HG02938 (cell line): ENCODE measurements at regions not wholly inside any gene's neighbourhood (a gene's known extent, or its start where the extent isn't known, plus 50 kb on each side); places are given as distances from the start of the nearest gene placed in this dataset.
"Not testable (repeated sequence)": the region's sequence is repeated elsewhere in the genome, so short reads cannot be mapped to it uniquely, and the experiment has no call there.

Experiments
- ATAC-seq: cut with Tn5 transposase; IDR thresholded peaks from one replicate; pipeline ENCODE4 v1.9.1; 2021; ENCODE audit warnings: mild to moderate bottlenecking, moderate library complexity; ENCODE audit not compliant: unreplicated experiment

DNA sequence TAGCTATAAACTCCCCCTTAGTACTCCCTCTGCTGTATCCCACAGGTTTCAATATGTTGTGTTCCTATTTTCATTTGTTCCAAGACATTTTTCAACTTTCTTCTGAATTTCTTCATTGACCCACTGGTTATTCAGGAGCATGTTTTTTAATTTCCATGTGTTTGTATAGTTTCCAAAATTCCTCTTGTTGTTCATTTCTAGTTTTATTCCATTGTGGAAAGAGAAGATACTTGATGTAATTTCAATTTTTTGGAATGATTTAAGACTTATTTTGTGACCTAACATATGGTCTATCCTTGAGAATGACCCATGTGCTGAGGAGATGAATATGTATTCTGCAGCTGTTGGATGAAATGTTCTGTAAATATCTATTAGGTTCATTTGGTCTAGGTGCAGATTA, 497.2 kb downstream of the BCKDHB start:
- no peak for ATAC-seq

DNA sequence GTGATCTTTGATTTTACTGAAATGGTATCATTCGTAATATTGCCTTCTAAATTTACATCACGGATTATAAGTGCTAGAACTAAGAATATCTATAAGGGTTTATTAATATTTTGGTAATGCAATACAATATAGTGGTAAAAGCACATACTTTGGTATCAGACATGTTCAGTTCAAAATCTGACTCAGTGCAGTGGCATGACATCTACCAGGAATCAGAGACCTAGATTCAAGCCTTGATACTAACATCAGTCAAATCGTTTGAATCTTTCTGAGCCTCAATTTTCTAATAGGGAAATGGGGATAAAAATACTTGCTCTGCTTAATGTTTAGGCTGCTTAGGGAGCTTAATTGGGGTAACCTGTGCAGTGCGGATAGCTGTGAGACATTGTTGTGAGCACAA, 488.0 kb downstream of the BCKDHB start:
- ATAC-seq = no peak

DNA sequence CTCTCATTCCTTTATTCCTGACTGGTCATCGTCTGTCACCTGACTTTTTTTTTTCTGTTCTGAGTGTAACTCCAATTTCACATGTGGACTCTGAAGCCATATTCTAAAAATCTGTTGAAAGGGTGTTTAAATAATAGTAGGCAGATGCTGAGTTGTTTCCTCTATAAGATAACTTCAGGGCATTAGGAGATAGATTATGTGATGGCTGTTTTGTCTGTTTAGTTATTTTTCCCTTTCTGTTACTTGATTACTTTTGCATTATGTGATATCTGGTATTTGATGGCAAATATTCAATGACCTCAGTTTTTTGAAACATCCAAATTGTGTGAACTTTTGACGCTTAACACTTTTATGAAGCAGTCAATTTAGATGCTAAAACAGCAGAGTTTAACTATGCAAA, 486.0 kb downstream of the BCKDHB start:
- no peak for ATAC-seq

DNA sequence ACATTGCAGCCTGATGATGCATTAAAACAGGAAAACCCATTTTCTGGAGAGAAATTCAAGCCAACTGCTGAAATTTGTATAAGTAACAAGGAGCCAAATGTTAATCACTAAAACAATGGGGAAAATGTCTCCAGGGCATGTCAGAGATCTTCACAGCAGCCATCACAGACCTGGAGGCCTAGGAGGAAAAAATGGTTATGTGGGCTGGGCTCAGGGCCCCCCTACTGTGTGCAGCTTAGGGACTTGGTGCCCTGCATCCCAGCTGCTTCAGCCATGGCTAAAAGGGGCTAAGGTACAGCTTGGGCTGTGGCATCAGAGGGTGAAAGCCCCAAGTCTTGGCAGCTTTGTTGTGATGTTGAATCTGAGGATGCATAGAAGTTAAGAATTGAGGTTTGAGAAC, 479.8 kb downstream of the BCKDHB start:
- ATAC-seq = no peak

DNA sequence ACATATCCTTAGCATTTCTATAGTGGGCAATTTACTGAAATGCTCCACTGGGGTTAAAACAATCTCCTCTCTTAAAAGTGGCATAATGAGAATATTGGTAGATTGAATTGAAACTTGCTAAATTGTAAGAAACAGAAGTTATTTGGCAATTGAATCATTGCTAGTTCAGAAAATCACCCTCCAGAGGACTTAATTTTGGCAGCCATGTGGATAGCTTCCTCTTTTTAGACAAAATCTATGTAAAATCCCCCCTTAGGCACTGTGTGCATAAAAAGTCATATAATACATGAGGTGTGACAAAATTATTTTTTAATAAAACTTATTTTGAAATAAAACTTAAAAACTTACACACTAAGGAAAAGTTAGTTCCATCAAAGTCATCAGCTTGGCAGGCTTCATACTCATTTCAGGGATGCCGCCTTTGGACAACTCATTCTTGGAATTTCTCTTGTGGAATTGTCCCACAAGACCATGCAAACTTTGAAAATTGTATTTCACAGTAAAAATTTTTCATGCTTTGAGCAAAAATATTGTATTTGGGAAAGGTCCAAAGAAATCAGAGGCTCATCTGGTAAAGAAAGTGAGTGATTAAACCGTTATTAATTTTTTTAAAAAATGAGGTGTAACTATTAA, 473.0 kb downstream of the BCKDHB start:
- no peak for ATAC-seq

DNA sequence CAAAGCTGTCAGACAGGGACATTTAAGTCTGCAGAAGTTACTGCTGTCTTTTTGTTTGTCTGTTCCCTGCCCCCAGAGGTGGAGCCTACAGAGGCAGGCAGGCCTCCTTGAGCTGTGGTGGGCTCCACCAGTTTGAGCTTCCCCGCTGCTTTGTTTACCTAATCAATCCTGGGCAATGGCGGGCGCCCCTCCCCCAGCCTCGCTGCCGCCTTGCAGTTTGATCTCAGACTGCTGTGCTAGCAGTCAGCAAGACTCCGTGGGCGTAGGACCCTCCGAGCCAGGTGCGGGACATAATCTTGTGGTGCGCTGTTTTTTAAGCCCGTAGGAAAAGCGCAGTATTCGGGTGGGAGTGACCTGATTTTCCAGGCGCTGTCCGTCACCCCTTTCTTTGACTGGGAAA, 466.8 kb downstream of the BCKDHB start:
- not testable (repeated sequence) for ATAC-seq

DNA sequence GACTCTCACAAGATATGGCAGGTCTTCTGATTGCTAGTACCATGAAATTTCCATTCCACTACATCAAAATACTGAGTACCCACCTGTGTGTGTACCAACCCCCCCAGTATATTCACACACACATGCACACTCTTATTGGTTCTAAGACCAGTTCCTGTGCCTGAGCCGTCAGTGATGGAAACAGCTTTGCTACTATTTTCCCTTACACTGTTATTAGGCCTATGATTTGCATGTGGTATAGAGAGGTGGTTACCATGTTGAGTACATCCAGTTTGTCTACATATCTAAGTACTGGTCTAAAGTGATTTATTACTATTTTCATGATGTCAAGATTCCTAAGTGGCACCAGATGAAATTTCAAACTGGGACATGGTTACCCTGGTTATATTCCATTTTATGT, 459.9 kb downstream of the BCKDHB start:
- peak; percentile 81 for ATAC-seq

DNA sequence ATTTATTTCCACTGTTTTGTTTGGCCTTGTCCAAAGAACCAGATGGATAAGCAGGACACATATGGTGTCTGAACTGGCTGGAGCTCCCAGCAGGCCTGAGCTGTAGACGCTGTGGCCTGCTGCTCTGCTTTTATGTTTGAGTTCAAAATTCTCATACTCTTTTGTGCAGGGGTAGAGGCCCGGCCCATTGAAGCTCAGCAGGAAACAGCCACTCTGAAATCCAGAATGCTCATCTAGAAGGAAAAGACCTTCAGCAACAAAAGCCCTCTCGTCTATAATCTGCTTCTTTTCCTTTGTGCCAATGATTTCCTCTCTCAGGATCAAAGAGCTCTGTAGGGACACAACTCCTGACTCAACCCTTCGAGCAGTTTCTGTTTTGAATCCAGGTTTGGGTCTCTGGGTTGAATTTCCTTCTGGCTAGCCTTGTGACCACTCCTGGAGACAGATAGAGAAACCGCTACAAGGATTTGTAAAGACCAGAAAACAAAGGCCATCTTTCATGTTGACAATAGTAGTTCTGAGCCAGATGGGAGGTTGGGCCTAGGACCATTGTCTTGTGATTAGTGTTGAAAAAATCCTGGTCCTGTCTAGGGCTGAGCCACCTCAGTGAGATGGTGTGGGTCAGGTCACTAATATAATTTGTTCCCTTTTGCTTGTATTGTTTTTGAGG, 446.7 kb downstream of the BCKDHB start:
- no peak for ATAC-seq

DNA sequence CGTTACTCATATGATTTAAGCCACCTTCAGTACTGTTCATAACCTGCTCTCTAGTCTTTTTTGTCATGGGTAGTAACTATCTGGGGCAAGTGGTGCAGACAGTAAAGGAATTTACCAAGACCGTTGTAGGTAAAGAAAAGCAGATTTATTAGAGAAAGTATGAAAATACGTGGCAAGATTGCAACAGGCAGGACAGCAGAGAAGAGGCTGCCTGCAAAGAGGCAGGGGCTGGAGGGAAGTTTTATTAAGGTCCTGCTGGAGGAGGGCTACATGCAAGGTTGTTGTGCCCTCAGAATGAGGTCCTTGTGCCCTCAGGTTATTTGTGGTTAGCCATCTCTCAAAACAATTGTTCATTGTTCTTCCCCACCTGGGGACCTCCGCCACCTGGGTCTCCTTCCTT, 444.3 kb downstream of the BCKDHB start:
- ATAC-seq = no peak

DNA sequence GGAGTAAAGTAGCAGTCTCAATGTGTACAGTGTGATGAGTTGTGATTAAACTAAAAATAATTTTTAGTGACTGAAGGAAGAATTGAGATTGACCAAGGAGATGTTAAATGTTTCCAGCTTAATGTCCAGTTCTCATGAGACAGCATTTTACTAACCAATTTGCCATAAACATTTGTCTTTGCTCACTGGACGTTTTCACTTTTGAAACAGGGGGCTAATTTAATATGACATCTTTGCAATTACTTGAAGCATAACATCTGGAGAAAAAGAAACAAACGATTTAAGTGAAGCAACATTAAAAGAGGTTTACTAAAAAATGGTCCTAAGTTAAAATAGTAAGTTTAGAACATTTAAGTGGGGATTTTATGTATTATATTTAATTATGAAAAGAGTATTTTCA, 443.8 kb downstream of the BCKDHB start:
- ATAC-seq = no peak

DNA sequence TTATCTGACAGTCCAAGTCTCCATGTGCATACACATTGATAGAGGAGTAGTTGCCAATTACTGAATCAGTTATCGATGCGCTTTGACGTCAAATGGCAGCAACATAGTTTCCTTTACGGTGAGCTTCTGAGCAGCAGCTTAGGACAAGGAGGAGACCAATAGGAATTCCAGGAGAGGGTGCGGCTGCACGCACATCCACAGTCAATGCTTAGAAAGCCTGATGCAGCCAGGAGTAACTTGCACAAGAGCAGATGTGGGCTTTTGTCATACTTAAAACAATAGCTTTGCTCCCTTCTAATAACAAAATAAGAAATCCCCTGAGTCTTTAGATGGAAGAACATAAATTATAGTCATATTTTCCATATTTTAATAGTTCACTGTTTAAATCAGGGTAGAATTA, 442.1 kb downstream of the BCKDHB start:
- ATAC-seq = no peak

DNA sequence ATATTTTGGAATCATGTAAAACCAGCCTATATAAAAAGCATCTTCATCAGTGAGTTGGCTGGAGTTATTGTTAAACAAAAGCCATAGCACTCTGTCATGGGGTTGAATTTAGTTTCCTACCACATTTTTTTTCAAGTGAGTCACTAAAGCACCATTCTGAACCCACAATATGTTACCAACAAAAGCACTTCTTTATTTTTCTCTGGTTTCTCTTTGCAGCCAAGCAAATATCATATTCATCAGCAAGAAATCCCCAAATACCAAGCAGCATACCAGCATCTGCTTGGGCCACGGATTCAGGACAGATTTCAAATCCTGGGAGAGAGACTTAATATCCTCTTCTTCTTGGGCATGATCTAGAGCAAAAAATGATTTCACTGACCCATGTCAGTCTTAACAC, 441.4 kb downstream of the BCKDHB start:
- ATAC-seq = no peak

DNA sequence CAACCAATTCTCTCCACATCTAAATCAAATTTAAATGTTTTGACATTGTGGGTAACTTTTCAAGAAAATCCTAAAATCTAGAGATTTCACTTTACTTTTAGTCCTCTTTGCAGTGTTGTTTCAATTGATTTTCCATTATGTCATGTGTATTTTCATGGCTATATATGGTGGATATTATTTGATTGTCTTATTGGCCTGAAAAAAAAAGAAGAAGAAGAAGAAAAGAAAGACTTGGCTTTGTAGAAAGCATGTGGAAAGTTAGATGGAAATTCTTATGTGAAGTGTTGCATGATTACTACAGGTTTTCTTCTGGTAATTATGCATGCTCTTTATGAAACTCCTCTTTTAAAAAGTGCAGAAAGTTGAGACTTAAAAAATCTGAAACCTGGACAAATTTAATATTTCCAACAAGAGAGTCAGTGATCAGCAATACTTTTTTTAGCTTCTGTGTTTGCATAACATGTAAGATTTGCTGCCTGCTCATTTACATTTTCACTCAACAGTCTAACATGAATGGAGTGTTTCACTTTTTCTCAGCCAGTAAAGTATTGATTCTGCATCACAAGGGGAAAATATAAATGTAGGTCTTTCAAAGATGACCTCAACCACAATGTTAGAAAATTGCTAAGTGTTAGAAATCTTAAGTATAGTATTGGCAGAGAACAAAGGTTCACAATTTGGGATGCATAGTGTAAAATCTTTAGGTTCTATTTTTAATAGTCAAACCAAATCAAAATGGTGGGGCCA, 438.7 kb downstream of the BCKDHB start:
- ATAC-seq = peak; percentile 38

DNA sequence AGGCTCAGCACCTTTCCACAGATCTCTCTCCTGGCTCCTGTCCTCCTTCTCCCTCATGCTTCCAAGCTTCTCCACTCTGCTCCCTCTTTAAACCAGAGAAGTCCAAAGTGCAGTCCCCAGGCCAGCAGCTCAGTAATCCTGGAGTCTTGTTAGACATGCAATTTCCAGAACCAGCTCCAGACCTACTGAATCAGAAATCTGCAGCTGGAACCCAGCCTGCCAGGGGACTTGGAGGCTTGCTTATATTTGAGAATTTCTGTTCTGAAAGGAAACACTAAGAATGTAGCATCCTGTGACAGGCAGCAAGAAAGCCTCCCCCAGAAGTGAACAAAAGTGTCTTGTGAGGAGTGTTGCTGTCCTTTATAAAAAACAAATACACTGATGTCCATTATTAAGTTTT, 438.1 kb downstream of the BCKDHB start:
- ATAC-seq = no peak

DNA sequence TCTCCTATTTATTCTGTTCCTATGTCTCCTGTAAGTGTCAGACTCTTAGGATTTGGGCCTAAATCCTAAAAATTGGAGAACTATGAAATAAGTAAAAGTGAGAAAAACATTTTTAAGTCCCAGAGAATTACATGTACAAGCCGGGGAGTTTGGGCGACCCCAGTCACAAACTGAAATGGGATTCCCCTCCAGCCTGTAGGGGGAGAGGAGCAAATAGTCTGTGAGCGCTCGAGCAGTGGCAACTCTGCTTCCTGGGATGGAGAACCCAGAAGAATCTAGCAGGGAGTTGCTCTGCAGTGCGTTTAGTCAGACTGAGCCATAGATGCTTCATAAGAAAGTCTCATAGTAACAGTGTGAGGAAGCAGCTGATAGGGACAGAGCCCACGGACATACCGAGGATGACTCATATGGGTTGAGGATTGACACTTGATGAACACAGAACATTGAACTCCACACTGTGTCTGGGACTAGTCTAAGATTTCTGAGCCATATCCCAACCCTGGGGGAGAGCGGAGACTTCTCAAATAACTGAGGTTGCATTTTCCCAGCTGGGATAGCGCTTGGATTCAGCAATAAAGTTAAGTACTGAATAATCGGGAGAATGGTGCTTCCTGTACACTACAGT, 437.2 kb downstream of the BCKDHB start:
- no peak for ATAC-seq

DNA sequence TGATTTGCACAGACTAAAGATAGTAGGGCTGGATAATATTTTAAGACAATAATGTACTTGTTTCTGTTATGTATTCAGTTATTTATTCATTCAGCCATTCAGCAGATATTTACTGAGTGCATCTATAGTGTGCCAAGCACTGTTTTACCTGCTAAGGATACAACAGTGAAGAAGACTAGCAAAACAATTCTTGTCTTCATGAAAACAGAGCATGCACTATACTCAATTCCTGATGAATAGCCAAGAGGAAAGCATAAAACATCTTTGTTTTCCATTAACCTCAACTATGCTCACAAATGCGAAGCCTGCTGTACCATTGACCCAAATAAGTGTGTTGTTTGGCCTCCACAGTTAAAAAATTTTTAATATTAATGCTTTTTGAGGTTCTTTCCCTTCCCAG, 436.7 kb downstream of the BCKDHB start:
- ATAC-seq = no peak

DNA sequence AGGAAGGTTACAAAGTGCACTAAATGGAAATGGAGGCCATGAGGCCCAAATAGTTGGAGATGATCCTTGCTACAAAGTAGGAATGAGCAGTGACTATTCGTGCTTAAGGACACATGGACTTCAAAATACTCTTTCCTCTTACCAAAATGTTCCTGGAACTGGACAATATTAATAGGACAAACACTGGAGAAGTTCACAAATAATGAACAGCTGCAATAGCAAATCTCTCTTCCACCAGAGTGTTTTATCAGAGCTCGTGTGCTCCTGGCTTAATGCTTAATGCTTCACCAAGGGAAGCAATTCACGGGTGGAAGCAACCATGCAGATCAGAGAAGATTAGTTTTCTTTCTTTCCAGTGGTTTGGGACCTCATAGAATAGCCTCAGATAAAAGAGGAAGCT, 435.4 kb downstream of the BCKDHB start:
- ATAC-seq = no peak

DNA sequence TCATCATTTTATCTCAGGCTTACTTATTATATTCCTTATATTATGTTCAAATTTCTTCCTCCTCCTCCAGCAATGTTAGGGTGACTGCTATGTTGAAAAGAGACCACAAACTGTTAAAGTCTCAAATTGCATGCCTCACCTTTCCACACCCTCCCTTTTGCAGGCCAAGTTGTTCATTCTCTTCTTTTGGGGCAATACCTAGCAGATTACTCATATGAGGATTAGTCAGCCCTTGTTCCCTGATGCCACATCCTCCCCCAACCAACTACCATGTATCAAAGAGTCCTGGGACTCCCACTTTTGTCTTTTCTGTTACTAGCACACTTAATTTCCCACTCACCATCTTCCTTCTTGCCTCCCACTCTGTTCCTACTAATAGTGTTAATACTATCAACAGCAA, 434.7 kb downstream of the BCKDHB start:
- ATAC-seq = no peak

DNA sequence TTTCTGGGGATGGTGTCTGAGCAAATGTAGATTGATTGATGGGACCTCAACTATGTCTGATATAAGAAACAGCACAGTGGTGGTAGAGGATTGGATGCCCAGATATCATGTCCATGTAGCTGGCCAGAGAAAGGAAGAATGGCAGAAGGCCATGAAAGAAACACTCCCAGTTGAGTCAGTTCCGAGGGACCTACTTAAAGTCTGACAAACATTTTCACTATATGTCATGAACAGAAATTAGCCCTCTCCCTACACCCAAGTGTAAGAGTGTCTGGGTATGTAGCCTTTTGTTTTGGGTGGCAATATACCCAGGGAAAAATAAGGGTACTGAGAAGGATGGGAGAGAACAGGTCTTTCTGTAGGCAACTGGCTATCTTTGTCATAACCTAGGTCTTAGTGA, 434.2 kb downstream of the BCKDHB start:
- ATAC-seq = no peak

DNA sequence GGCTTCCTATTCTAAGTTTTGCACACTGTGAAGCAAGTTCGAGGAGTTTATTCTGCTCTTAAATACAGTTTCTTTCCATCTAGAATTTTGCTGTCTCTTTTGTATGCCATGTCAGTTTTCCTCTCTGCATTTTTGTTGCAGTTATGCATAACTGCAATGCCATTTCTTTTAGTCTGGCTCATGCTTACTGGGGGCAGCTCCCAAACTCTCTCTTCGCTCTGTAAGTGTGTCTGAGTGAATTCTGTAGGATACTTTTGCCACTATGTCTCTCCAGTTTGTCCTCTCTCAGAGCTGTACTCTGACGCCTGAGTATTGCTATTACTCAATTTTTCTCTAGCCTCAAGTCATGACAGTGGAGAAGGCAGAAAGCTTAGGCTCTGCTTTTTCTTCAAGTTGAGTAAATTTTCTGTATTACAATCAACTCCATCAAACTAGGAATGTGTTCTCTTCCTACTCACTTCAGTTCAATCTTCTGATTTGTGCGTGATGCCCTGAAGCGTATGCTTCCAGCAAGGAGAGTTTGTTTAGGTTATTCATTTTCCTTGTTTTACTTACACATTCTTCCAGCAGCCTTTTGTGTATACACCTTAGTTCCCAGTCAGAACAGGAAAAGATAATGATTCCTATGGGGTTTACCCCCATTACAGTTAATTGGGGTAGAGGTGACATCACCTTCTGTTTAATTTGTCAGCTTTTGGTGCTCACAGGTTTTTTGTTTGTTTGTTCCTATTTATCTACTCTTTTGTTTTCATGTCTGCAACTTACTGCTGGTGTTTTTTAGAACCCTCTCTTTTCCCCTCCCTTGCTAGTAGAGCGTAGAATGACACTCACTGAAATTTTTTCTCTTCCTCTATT, 430.9 kb downstream of the BCKDHB start:
- no peak for ATAC-seq
